ENCODE measurements at regions not wholly inside any gene's neighbourhood (a gene's known extent, or its start where the extent isn't known, plus 50 kb on each side); places are given as distances from the start of the nearest gene placed in this dataset.

DNA sequence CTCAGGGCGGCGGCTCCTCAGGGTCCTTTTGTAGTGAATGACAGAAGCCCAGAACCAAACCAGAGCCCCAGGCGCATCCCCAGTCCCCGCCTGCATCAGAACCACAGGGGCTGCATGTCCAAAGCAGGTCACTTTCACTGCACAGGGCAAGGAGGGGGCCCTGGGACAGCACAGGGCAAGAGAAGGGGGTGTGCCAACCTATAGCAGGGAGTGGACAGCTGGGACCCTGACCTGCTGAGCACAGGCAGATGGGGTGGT, 501.4 kb downstream of the PREX1 start:
- TF ChIP-seq, protein P1, sequence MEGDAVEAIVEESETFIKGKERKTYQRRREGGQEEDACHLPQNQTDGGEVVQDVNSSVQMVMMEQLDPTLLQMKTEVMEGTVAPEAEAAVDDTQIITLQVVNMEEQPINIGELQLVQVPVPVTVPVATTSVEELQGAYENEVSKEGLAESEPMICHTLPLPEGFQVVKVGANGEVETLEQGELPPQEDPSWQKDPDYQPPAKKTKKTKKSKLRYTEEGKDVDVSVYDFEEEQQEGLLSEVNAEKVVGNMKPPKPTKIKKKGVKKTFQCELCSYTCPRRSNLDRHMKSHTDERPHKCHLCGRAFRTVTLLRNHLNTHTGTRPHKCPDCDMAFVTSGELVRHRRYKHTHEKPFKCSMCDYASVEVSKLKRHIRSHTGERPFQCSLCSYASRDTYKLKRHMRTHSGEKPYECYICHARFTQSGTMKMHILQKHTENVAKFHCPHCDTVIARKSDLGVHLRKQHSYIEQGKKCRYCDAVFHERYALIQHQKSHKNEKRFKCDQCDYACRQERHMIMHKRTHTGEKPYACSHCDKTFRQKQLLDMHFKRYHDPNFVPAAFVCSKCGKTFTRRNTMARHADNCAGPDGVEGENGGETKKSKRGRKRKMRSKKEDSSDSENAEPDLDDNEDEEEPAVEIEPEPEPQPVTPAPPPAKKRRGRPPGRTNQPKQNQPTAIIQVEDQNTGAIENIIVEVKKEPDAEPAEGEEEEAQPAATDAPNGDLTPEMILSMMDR (IDR thresholded peaks at IDR 0.05) = no peak
- TF ChIP-seq POLR2A (IDR thresholded peaks at IDR 0.05) = no peak

Data from right lobe of liver (tissue), 4 donors.